NCI-H69 (cell line): ENCODE measurements at regions not wholly inside any gene's neighbourhood (a gene's known extent, or its start where the extent isn't known, plus 50 kb on each side); places are given as distances from the start of the nearest gene placed in this dataset.
"Not testable (repeated sequence)": the region's sequence is repeated elsewhere in the genome, so short reads cannot be mapped to it uniquely, and the experiment has no call there.

ENCODE experiments used
- DNase-seq: peaks from one replicate; lab custom pipeline; 2025; lab: John Stamatoyannopoulos, UW

DNA sequence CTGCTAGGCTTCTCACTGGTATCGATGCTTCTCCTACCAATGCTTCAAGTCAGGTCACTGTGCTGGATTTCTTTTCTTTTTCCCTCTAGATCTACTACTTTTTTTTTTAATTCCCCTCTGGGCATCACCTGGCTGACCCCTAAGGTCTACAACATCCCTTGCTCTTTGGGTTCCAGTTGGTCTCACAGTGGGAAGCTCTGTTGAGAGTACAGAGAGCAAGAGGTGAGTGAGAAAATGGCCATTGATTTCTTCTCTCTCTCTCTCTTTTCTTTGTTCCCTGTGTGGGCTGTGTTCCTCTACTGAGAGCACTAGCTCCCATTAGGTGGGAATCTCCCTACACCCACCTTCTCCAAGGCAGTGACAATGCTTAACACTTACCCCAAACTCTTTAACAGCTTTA lies 413.4 kb downstream of the KCNJ2 start:
- DNase-seq, result peak; percentile 17

DNA sequence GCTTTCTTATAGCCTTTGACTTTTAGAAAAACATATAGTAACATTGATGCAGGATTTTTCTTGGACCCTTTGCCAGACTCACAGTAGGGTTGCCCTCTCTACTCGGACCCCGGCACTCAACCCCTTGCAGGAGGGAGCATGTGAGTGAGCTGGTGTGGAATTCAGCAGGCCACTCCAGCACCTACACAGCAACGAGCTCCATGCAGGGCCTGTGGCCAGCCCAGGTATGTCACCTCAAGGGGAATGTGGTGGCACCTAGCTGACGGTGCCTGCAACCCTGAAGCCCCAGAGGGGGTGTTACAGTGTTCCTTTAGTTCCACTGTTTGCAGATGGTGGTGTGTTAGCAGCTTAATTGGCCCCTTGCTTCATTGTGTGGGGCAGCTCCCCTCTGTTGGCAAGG lies 414.9 kb downstream of the KCNJ2 start:
- no peak for DNase-seq

DNA sequence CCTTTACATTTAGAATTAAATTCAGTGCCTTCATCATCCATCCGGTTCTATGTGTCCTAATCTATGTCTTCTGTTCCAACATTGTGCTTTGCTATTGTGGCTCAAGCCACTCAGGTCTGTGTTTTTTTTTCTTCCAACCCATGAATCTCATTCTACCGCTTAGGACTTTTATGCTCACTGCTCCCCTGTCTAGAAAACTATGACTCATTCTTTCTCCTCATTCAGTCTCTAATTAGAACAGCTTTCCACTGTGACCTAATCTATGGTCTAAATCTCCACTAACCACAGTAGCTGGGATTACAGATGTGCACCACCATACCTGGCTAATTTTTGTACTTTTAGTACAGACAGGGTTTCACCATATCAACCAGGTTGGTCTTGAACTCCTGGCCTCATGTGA lies 418.7 kb downstream of the KCNJ2 start:
- peak; percentile 15 for DNase-seq

DNA sequence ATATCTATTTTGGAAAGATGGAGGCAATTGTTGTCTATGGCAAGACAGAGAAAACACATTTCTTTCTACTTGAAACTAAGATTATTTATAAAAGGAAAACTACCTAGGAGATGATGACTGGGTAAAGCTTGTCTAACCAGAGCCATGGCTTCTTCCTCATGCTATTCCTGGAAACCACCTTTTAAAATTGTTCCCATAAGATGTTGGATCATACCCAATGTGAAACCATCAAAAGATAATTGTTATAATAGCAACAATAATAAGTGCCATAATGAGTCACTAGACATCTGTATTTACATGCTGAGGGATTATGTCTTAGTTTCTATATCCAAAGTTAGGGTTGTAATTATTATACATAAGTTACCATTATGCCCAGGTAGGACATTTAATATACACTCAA lies 428.4 kb downstream of the KCNJ2 start:
- DNase-seq, result peak; percentile 55

DNA sequence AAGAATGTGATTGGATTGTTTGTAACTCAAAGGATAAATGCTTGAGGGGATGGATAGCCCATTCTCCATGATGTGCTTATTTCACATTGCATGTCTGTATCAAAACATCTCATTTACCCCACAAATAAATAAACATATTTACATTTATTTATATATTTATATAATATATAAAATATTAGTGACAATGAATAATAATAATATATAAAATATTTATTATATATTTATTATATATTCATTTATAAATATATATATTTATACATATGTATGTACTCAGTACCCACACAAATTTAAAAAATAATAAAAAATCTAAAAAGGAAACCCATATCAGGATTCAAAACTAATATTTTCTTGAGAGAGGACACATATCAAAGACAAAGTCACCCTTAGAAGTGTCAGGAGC lies 429.9 kb downstream of the KCNJ2 start:
- DNase-seq, result no peak

DNA sequence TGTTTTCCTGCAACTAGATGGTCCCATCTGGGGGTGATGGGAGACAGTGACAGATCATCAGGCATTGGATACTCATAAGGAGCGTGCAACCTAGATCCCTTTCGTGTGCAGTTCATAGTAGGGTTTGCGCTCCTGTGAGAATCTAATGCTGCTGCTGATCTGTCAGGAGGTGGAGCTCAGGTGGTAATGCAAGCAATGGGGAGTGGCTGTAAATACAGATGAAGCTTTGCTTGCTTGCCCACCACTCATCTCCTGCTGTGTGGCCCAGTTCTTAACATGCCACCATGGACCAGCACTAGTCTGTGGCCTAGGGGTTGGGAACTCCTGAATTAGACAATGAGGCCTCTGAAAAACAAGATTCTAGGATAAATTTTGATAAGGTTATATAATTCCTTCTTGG lies 430.6 kb downstream of the KCNJ2 start:
- not testable (repeated sequence) for DNase-seq

DNA sequence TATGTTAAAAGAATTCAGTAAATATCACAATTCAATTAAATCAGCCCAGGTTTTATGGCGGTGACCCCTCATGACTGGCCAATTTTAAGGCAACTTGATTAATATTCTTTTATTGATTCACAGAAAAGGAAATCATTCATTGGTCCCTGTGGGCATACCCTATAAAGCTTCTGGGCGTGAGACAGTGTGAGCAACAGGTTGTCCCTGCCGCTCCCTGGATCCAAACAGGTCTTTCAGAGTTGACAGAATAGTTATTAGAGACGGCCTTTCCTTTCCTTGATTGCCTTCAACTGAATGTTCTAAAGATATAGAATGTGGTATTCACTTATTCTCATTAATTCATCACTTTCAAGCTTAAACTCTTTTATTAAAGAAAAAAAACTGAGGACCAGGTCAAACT lies 433.9 kb downstream of the KCNJ2 start:
- no peak for DNase-seq

DNA sequence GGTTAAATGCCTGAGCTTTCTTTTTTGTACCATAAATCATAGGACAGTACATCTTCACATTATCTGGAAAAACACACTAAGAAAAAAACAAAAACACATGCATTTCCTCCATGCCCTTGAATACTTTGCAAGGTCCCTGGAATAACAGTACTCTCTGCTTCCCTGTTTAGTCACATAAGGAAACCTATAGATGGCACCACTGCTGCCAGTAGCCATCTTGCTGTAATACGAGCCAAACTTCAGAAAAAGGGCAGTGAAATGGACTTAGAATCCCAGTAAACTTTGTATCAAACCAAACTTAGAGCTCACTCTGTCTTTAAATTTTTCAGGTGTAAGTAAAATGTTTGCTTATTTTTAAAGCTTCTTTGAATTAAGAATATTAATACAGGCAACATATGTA lies 435.5 kb downstream of the KCNJ2 start:
- peak; percentile 31 for DNase-seq

DNA sequence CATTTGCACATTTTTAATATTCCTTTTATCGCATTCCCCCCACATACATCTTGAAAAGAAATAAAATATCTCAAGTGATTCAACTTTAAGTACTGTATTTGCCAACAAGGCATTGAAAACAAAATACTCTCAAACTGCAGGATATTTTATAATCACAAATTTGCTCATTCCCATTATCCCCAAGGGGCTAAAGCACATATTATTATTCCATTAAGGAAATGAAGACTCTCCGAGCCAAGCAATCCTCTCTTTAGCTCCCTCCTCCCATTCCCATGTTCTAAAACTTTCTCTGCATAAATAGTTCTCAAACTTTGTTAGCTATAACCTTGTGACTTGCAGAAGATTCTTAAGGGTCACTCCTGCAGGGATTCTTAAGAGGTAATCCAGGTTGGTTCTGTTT lies 436.8 kb downstream of the KCNJ2 start:
- no peak for DNase-seq

DNA sequence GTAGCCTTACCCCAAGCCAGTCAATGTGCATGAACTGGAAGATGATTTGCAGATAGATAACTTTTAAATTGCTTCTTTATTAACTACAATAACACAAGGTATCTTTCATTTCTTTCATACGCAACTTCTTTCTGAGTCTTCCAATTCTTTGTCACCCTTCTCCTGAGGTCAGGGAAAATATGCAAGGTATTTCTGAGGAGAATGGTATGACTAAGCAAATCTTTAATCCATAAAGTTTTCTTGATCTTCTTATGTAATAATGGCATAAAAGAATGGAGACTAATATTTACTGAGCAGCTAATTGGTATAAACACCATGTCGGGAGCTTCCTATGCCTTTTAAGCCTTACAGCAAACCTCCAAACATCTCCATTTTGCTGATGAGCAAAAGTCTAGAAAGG lies 438.9 kb downstream of the KCNJ2 start:
- no peak for DNase-seq

DNA sequence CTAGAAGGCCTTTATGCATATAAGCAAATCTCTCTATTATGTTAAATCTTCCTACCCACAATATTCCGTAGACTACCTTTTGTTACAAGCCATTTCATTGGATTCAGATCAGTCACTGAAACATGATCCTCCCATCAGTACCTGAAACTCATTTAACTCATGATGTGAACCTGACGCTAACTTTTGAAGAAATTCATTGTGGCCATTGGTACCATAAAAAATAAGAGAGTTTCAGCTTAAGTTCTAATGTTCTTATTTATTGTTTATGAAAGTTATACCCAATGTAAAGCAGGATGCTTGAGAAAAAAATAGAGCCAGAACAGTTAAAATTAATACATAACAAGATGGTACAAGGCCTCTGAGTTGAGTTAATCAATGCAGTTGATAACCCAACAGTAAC lies 439.6 kb downstream of the KCNJ2 start:
- no peak for DNase-seq

DNA sequence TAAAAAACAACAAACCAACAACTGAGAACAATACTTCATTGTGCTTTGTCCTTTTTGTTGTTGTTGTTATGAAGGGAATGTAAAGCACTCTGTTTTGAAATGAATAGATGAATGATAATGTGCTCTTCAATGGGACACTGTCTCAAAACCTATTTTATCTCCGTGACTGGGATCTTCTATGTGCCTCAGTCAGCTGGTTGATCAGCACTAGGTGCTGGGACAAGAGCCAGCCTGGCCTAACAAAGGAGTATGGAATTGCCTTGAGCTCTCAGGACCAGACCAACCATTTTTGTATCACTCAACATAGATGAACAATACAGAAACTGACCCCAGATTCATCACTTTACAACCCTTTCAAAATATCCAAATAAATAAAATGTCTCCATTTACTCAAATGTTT lies 440.2 kb downstream of the KCNJ2 start:
- no peak for DNase-seq

DNA sequence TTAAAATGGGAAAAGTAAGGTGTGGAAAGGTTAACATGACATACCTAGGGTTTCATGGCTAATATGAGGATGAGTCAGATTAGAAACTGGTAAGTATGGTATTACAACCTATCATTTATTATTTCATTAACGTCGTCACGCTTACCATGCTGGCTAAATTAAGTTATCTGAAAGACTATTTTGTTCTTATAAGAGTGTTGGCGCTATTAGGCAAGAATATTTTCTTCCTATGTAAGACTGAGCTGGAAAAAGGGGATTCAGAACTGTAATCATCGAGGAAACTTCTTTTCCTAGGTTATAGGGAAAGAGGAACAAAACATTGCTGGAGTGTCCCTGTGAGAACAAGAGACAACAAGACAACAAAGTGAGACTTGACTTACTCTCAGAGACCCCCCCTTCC lies 440.8 kb downstream of the KCNJ2 start:
- DNase-seq, result no peak

DNA sequence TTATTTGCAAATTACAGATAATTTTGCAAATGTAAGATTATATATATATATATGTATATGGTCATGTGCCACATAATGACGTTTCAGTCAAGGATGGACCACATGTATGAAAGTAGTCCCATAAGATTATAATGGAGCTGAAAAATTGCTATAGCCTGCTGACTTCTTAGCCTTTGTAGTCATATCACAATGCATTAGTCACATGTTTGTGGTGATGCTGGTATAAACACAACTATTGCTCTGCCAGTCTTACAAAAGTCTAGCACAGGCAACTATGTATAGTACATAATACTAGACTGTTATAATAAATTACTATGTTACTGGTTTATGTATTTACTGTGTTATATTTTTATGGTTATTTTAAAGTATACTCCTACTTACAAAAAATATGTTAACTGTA lies 444.3 kb downstream of the KCNJ2 start:
- DNase-seq, result no peak

DNA sequence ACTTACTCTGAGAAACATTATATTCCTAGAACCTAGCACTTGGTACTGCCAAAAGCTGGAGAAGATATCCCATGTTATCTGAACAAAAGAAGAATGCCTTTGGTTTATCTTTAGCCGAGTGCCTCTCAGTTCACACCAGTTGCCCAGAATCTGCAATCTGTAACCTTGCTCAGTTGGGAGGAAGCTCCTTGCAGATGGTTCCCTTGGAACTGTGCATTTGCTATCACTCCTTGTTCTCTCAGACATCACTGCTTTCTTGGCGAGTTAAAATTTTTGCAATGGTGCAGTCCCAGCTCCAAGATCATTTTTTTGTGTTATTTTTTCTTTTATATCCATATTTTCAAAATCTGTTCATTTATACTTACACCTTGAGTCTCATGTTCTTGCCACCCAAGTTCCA lies 446.5 kb downstream of the KCNJ2 start:
- DNase-seq, result no peak

DNA sequence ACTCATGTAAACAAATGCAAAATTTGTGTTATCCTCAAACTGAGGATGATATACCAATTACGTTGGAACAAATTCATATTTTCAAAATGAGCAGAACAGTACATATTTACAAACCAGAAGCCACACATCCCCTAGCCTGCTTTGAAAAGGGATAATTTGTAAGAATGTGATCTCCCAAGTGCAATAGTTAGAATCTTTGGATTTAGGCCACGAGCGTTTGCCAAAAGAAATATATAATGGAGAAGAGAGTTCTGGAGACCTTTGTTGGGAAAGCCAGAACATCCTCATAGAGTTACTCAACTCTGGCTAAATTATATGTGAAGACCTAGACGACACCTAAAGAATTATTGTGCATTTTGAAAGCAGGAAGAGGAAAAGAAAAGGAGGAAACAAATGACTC lies 449.3 kb downstream of the KCNJ2 start:
- DNase-seq, result no peak

DNA sequence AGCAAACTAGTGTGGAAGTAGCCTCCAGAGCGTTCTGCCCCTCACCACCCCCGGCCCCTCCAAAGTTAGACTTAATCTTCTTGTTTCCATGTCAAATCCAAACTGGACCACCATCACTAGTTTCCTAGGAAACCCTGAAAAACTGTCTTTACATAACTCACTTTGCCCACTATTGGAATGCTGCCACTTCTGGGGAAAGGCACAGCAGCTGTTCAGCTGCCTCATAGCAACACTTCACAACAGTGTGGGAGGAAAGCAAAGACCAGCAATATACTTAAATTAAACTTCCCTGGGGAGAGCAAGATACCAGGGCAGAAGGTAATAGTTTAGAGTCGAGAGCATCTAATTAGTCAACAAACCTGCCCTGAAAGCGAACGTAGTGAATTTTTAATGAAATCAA lies 452.2 kb downstream of the KCNJ2 start:
- peak; percentile 73 for DNase-seq

DNA sequence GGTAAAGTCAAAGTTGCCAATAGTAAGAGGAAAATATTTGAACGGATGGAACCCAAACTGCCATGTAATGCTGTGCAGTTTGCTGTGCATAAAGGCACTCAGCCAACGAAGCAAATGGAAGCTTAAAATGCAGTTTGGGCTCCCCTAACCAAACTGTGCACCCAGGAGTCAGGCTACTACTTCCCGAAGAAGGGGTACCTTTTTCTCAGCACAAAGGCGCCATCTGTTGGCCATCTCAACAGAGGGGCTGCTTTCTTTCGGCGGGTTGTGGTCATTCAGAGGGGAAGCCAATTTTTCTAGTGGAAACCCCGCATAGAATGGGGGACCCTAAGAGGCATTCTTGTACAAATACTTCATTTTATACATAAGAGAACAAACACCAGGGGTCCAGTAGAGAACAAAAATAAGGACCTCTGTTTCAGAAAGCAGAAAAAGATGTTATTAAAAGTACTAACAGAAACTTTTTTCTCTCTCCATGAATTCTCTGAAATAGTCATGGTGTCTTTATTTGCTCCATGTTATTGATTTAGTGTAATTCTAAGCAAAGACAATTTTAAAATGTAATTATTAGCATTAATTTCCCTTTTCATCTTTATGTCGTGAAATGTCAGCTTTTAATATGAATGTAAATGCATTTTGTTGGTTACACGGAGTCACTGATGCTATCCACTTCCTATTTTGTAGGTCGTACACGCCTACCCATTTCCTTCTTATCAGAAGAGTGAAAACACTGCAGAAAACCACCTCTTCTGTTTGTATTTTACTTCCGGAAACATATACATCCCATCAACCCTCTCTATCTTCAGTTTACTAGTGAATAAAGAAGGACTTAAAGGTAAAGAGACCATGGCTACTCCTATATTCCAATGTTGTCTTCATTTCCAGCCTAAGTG lies 453.3 kb downstream of the KCNJ2 start:
- peak; percentile 80 for DNase-seq

DNA sequence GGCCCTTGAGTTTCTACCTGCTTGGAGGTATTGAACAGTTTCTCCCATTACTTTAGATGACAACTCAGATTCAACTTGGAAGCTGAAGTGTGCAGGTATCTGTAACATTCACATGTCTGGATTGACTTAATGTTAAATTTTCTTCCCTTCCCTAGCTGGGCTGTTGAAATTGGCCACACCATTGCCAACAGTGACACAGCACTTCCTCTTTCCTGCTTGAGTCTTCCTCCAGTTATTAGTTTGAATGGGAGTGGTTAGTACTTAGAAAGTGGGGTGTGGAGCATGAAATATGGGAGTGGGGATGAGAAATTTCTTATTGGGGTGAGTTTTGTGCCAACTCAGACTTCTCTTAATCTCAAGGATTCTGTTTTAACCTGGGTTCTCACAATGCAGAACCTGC lies 454.9 kb downstream of the KCNJ2 start:
- no peak for DNase-seq

DNA sequence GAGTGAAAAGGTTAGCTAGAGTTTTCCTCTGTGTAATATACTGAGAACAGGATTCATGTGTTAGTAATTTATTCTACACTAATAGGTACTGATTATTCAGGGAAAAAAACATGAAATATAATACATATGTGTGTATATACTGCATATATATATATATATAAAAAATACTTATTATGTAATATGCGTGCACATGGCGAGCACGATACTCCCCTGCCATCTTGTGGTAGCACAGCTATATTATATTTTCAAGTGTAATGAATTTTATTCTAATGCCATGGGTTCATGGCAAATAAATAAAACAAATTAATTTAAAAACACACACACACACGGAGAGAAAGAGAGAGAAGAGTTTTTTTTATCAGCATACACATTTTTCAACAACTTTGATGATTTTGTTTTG lies 460.6 kb downstream of the KCNJ2 start:
- DNase-seq, result peak; percentile 23

DNA sequence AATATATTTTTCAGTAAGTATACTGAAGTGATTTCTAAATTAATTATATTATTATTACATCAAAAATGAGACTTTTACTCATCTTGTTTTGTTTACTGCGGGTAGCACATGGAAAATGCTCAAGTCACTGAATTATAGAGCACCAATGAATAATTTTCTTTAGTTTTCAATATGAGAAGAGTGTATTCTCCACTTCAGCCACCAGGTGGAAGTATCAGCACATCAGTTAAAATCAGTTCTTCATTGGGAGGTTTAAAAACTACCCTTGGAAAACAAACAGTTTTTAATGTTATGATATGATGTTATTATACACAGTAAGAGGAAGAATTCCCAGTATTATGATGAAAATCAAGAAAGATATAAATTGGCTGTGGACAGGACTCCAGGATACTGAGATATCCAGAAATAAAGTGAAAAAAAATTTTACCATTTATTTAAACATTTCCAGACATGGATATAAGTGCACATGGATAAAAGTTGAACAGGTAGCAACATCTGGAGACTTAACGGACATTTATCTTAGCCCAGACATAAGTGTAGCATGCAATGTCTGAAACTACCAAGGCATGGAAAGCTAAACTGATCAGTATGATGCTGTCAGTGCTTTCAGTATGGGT lies 467.3 kb downstream of the KCNJ2 start:
- peak; percentile 73 for DNase-seq

DNA sequence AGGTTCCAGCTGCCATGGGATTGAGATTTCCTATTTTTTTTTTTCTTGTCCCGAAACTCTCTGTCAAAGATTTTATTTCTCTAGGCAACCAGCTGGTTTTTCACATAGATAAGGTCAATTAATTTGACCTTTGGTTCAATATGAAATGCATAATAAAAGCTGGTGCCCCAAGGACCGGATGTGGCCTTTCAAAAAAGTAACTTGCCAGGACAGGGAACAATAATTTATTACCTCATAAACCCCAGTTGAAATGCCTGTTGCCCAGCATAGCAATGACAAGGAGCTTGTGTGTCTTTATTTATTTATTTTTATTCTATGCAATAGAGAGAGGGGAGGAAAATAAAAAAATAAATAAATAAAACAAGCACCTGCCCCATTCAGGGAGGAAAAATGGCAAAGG lies 472.7 kb downstream of the KCNJ2 start:
- no peak for DNase-seq

DNA sequence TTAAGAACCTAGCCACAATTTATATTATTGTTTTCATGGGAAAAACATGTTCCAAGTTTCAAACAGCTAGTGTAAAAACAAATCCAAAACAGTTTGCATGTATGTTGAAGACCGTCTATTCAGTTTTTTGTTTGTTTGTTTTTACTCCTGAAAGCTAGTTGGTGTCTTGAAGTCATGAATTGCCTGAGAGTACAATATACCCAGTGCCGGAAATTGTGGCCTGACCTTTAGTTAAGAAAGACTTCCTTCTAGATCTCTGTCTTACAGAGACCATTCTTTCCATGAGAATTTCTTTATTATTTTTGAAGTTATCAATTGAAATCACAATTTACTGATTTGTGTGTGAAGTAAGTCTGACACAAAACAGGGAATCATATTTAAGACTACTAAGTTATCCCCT lies 474.8 kb downstream of the KCNJ2 start:
- no peak for DNase-seq

DNA sequence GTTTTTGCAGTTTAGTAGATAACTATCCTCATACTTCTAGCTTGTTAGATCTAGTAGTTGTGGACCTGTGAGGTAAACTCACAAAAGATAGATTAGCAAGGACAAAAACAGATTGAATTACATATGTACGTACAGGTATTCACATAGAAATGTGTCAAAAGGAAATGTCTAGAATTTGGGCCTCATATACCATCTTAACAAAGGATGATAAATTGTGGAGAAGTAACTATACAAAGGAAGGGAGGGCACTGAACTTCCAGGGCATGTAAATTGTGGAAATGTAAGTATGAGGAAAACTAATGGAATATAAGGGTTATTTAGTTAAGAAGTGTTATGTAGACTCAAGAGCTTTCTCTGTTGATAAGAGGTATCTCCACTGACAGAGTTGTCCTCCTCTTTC lies 477.3 kb downstream of the KCNJ2 start:
- DNase-seq, result no peak
